NT2/D1 (cell line): ENCODE measurements at regions not wholly inside any gene's neighbourhood (a gene's known extent, or its start where the extent isn't known, plus 50 kb on each side); places are given as distances from the start of the nearest gene placed in this dataset.

Source experiments
- SUZ12 ChIP-seq: IDR thresholded peaks from 2 replicates; pipeline ENCODE4 v1.6.1; 2011; ENCODE audit not compliant: insufficient read length, insufficient read depth; ENCODE audit errors: extremely low read depth
- YY1 ChIP-seq: IDR thresholded peaks from 2 replicates; pipeline ENCODE4 v1.6.1; 2011; ENCODE audit not compliant: insufficient read length, insufficient read depth
- ZNF274 ChIP-seq: IDR thresholded peaks from 2 replicates; pipeline ENCODE4 v1.6.1; 2011; ENCODE audit warnings: mild to moderate bottlenecking, low read depth, low read length

DNA sequence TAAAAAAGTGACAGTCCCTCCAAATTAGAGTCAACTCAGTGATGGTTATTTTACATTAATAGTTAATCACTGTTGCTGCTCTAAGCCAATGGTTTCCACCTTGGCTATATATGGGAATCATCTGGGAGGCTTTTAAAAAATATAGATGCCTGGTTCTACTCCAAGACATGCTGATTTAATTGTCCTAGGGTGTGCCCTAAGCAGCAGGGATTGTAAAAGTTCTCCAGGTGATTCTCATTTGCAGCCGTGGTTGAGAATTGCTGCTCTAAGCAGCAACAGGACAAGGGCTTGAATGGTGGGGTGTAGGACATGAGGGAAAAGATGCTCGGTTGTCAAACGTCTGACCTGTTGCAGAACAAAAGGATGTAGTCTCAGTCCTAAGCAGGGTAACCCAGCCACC, 405.1 kb upstream of the MCTP2 start:
- no peak for TF ChIP-seq ZNF274
- no peak for TF ChIP-seq SUZ12
- no peak for TF ChIP-seq YY1
